NCI-H82 treated with DMSO at 0.1 percent for 48 hours (cell line): ENCODE measurements at regions not wholly inside any gene's neighbourhood (a gene's known extent, or its start where the extent isn't known, plus 50 kb on each side); places are given as distances from the start of the nearest gene placed in this dataset.

Experiments
- DNase-seq: peaks from one replicate; lab custom pipeline; 2025; ENCODE audit not compliant: unreplicated experiment; lab: John Stamatoyannopoulos, UW

- DNase-seq: no peak
Measured at GRCh38 chr1:59077466-59078069, 219.3 kb upstream of the FGGY start.

- no peak for DNase-seq
Measured at GRCh38 chr1:59078070-59078800, 218.7 kb upstream of the FGGY start.

DNA sequence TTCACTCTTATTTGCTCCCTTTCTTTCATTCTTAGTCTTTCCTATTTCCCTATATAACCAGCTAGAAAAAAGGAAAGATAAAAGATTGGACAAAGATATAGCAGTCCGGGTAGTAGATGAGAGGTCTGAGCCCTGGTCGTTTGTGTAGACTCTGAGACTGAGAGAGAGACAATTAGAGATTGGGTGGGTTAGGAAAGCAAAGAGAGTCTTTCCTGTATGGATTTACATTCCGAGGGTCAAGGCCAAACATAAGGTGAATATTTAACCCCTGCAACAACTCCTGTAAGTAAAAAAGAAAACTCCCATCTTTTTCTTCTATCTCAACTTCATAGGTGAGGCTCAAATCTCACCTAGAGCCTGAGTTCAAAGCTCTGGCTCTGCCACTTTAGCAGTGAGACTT lies 218.0 kb upstream of the FGGY start:
- DNase-seq: no peak

GRCh38 chr1:59079434-59080140 lies 217.3 kb upstream of the FGGY start:
- no peak for DNase-seq

DNA sequence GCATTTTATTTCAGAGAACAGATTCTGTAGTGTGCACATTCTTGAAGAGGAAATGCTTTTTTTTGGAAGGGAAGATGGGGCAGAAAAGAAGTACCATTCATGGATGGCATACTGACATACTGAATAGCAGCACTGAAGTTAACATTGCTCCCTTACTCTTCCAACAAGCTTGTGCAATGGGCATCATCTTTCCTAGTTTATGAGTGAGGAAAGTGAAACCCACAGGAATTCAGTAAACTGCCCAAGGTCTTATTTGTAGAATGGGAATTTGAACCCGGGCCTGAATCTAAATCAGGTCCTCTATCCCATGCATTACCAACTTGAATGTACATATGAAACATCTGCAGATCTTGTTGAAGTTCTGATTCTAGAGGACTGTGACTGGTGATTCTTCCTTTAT lies 215.7 kb upstream of the FGGY start:
- no peak for DNase-seq

DNA sequence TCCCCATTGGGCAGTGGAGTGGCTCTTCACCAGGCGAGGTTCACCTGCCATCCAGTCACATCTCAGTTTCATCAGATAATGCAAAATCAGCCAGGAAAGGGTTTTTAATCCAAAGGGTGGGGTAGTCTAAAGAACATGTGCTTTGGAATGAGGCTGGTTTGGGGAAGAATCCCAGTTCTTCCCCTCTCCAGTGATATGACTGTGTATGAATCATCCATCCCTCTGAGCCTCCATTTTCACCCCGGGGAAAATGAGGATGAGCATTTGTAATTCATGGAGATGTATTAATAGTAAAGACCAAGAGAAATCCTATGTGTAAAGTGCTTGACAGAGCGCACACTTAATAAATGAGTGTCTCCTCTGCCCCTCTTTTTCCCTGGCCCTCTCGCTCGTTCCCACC lies 215.1 kb upstream of the FGGY start:
- DNase-seq: no peak

DNA sequence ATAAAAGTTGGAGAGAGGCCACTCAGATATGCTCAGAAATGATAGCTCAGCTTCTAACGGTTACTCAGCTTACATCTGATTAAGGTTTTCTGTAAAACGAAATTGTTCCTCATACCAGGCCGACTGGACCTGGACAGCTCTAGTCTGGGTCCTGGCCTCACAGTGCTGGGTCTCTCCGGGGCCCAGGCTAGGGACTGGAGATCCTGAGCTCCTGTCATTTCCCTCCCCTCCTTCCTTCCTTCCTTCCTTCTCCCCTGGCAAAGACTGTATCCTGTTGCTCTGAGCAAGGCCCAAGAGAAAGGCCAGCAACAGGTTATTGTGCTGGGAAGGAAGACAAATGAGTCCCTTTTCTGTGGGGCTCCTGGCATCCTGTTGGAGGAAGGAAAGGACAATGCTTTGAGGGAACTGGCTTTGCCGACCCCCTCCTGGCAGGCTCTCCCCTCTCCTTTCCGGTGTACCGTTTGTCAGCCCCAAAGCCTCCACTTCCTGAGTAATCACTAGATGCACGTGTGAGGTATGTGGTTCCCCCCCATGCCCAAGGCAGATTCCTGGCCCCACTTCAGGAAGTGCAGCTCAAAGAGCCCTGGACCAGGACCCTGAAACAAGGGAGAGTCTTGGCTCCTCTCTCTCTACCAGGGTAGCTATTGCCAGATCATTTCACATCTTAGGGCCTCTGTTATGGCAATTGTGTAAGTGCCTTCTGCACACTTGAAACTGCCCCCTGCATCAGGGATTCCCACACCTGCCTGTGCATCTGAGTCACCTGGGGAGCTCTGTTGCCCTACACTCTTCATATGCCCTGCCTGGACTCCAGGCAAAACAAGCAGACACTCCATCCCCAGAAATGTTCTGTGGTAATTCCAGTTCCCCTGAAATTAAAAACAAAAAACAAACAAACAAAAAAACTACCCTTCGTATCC lies 212.7 kb upstream of the FGGY start:
- no peak for DNase-seq

- no peak for DNase-seq
Measured at GRCh38 chr1:59085101-59085500, 211.8 kb upstream of the FGGY start.

DNA sequence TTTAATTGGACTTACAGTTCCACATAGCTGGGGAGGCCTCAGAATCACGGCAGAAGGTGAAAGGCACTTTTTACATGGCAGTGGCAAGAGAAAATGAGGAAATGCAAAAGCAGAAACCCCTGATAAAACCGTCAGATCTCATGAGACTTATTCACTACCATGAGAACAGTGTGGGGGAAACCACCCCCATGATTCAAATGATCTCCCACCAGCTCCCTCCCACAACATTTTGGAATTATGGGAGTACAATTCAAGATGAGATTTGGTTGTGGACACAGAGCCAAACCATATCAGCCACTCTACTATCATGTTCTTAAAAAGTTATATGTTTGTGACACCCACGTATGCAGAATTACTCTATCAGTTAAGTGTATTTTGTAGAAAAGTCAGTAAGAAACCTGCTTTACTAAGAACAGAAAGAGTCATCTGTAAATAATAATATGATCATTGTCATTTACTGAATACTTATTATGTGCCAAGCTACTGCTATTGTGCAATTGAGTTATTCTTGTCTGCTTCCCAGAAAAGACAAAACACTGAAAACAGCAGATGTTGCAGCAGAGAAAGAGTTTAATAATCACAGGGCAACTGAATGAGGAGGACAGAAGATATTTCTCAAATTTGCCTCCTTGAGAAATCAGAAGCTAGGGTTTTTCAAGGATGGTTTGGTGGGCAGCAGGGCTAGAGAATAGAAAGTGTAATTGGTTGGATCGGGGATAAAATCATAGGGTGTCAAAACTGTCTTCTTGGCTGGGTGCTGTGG lies 207.7 kb upstream of the FGGY start:
- no peak for DNase-seq

DNA sequence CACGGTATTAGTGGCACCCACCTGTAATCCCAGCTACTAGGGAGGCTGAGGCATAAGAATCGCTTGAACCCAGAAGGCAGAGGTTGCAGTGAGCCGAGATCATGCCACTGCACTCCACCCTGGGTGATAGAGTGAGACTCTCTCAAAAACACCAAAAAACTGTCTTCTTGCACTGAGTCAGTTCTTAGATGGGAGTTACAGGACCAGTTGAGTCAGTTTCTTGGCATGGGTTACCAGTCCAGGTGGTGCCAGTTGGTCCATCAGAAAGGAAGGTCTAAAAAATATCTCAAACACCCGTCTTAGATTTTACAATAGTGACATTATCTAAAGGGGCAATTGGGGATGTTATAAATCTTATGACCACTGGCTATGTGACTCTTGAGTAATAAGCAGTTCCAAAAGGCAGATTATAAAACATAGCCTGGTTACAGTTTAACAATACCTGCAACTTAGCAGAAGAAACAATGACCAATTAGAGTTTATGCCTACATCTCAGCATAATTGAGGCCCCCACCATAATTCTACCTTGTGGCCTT lies 206.9 kb upstream of the FGGY start:
- DNase-seq: no peak

DNA sequence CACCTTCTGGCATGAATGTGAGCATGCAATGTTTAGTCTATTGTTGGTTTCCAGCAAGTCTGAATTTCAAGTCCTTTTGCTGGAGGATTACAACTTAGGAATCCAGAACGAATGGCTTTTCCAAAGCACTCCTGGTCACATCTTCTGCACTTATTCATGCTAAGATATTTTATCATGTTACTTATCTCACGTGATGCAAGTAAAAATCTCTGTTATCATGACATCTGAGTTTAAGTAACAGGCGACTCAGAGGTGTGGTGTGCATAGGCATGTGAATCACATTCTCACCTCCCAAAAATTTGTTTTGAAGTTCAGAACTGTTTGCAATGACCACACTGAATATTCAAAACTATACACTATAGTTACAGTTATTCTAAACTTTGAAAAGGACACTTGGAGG lies 204.8 kb upstream of the FGGY start:
- no peak for DNase-seq

- DNase-seq: no peak
Measured at GRCh38 chr1:59094001-59094400, 202.9 kb upstream of the FGGY start.

DNA sequence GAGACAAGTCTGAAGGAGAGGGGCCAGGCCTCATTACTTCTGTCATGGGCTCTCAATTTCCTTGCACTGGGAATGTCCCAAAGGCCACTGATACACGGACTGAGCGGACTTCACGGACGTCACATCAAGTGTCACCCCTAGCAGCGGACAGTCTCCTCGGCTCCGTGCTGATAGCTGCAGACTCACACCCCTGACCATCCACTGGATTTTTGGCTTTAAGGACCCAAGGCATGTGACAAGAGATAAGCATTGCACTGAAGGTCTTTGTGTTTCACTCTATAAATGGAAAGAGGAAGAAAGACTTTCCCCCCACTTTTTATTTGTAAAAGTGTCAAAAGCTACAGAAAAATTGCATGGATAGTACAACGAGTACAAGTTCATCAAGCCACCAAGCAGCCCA lies 200.4 kb upstream of the FGGY start:
- no peak for DNase-seq

DNA sequence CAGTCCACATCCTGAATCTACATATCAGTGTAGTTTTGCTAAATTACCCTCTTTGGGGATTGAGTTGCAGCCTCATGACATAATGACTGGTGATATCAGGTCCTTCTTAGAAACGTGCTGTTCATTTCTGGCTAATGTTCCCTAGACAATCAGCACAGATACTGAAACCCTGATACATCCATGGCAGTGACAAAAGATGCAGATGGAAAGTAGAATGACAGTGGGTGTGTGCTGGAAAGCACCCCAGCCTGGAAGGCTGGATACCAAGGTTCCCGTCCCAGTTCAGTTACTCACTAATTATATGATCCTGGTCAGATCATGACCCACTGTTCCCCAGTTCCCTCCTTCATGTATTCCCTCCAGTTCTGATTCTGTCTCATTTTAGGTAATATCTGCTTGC lies 198.2 kb upstream of the FGGY start:
- no peak for DNase-seq

DNA sequence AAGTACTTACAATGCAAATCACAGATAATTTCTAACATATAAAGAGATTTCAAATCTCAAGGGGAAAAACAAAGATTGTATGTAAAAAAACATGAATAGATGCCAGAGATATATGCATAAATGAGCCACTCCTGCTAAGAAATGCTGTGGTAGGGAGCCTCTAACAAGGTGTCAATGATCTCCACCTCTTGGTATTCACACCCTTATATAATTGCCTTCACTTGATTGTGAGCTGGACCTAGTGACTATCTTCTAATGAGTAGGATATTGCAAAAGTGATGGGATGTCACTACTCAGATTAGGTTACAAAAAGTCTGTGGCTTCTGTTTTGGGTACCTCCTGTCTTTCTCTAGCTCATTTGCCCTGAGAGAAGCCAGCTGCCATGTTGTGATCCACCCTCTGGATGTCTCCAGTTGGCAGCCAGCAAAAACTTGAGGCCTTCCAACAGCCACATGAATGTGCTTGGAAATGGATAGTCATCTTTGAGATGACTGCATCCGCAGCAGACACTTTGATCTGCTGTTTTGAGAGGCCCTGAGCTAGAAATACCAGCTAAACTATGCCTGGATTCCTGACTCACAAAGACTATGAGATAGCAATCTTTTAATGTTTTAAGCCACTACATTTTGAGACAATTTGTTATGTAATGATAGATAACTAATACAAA lies 196.1 kb upstream of the FGGY start:
- no peak for DNase-seq

- DNase-seq: no peak
Measured at GRCh38 chr1:59101518-59101917, 195.4 kb upstream of the FGGY start.

- DNase-seq: no peak
Measured at GRCh38 chr1:59103457-59103856, 193.4 kb upstream of the FGGY start.

GRCh38 chr1:59104191-59104760 lies 192.6 kb upstream of the FGGY start:
- DNase-seq: no peak
